Liver (tissue), 3 donors: ENCODE measurements at regions not wholly inside any gene's neighbourhood (a gene's known extent, or its start where the extent isn't known, plus 50 kb on each side); places are given as distances from the start of the nearest gene placed in this dataset.

Experiments
- JUND ChIP-seq, 2 donors: IDR thresholded peaks; 2 replicates each; pipeline ENCODE4 v1.6.1; 2016; ENCODE audit warnings: antibody characterized with exemption in 2 of 2
- RAD21 ChIP-seq, 2 donors: IDR thresholded peaks; 2 replicates each; pipeline ENCODE4 v1.6.1; 2016; ENCODE audit warnings: antibody characterized with exemption in 2 of 2, mild to moderate bottlenecking in 2 of 2
- REST ChIP-seq: IDR thresholded peaks from 2 replicates; pipeline ENCODE4 v1.6.1; 2016; ENCODE audit warnings: antibody characterized with exemption, mild to moderate bottlenecking
- TAF1 ChIP-seq: conservative IDR thresholded peaks from 2 replicates; pipeline ENCODE4 v1.6.1; 2016; ENCODE audit warnings: antibody characterized with exemption, mild to moderate bottlenecking
- YY1 ChIP-seq: IDR thresholded peaks from 2 replicates; pipeline ENCODE4 v1.6.1; 2016; ENCODE audit warnings: antibody characterized with exemption, mild to moderate bottlenecking
- ZBTB33 ChIP-seq: IDR thresholded peaks from 2 replicates; pipeline ENCODE4 v1.6.1; 2016; ENCODE audit warnings: antibody characterized with exemption
- TF ChIP-seq, protein P1 (sequence below): fragments of 150-350 bp; IDR thresholded peaks from 2 replicates; pipeline ENCODE4 v1.5.1; 2017; ENCODE audit warnings: improper control_type of control experiment, low read depth, low read length; ENCODE audit not compliant: missing input control
- TF ChIP-seq, protein P2 (sequence below): IDR thresholded peaks from 2 replicates; pipeline ENCODE4 v1.6.1; 2016; ENCODE audit warnings: antibody characterized with exemption
- TF ChIP-seq, protein P3 (sequence below): IDR thresholded peaks from 2 replicates; pipeline ENCODE4 v1.6.1; 2016; ENCODE audit warnings: antibody characterized with exemption
- donor health status: healthy.
- donor health status: healthy.

DNA sequence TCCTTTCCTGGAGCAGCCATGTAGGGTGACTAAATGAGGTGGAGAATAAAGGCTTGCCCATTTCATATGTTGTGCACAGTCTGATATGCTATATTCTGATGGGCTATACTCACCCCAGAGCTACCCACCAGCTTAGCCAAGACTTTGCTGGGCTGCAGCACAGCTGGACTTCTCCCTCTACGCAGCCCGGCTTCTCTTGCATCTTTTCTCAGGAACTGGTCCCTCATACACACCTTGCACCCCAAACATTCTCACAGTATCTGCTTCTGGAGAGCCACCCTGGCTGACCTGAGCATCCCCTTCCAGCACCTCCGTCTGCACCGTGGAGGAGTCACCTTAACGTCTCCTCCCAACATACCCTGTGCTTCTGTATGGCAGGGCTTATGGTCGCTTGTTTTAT is 150.8 kb upstream of the PMEPA1 start:
- TF ChIP-seq, protein P1, sequence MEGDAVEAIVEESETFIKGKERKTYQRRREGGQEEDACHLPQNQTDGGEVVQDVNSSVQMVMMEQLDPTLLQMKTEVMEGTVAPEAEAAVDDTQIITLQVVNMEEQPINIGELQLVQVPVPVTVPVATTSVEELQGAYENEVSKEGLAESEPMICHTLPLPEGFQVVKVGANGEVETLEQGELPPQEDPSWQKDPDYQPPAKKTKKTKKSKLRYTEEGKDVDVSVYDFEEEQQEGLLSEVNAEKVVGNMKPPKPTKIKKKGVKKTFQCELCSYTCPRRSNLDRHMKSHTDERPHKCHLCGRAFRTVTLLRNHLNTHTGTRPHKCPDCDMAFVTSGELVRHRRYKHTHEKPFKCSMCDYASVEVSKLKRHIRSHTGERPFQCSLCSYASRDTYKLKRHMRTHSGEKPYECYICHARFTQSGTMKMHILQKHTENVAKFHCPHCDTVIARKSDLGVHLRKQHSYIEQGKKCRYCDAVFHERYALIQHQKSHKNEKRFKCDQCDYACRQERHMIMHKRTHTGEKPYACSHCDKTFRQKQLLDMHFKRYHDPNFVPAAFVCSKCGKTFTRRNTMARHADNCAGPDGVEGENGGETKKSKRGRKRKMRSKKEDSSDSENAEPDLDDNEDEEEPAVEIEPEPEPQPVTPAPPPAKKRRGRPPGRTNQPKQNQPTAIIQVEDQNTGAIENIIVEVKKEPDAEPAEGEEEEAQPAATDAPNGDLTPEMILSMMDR, result no peak
- TF ChIP-seq REST (no peak), YY1 (no peak), JUND (IDR thresholded peaks at IDR 0.05) (no peak), RAD21 (IDR thresholded peaks at IDR 0.05) (no peak), ZBTB33 (no peak), TAF1 (no peak)
- TF ChIP-seq, protein P2, sequence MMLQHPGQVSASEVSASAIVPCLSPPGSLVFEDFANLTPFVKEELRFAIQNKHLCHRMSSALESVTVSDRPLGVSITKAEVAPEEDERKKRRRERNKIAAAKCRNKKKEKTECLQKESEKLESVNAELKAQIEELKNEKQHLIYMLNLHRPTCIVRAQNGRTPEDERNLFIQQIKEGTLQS, result no peak
- TF ChIP-seq, protein P3, sequence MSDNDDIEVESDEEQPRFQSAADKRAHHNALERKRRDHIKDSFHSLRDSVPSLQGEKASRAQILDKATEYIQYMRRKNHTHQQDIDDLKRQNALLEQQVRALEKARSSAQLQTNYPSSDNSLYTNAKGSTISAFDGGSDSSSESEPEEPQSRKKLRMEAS, result no peak
